ENCODE measurements at regions not wholly inside any gene's neighbourhood (a gene's known extent, or its start where the extent isn't known, plus 50 kb on each side); places are given as distances from the start of the nearest gene placed in this dataset.

DNA sequence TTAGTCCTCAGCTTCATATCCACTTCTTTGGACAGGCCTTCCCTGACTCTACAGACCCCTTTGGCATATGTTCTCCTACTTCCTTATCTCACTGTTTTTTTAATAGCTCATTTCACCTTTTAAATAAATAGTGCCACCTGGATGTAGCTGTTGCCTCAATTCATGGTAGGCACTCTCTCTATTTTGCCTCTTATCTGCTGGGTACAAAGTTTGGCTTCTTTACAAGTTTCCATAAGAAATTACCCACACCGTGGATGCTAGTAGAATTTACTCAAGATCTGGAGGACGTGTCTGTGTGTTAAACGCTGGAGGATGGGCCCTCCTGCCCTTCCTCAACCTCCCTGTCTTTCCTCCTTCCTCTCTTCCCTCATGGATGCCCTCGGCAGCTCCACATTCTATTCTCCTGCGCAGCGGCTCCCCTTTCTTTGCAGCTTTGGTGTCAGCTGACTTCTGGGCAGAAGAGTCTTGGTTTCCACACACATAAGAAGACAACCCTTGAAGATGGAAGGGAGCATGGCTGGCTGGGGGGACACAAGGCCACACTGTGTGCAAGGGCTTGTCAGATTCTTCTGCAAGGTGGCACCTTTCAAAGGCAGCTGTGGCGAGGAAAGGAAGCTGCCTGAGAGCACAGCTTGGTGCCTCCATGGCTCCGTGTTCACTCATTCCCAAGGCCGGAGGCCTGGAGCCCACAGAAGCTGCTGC, 212.6 kb downstream of the SNX19 start:
- TF ChIP-seq, protein P1, sequence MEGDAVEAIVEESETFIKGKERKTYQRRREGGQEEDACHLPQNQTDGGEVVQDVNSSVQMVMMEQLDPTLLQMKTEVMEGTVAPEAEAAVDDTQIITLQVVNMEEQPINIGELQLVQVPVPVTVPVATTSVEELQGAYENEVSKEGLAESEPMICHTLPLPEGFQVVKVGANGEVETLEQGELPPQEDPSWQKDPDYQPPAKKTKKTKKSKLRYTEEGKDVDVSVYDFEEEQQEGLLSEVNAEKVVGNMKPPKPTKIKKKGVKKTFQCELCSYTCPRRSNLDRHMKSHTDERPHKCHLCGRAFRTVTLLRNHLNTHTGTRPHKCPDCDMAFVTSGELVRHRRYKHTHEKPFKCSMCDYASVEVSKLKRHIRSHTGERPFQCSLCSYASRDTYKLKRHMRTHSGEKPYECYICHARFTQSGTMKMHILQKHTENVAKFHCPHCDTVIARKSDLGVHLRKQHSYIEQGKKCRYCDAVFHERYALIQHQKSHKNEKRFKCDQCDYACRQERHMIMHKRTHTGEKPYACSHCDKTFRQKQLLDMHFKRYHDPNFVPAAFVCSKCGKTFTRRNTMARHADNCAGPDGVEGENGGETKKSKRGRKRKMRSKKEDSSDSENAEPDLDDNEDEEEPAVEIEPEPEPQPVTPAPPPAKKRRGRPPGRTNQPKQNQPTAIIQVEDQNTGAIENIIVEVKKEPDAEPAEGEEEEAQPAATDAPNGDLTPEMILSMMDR (IDR thresholded peaks at IDR 0.05): no peak
- H3K27ac ChIP-seq: no peak overlapping the region
- no peak overlapping the region for H3K4me3 ChIP-seq
- DNase-seq (ENCODE audit: low spot score): no peak

GRCh38 chr11:130705670-130706421, 210.4 kb downstream of the SNX19 start:
- Histone ChIP-seq H3K4me3 (no peak overlapping the region), H3K27ac (no peak overlapping the region)
- DNase-seq (ENCODE audit: low spot score): no peak
- TF ChIP-seq, protein P1 (IDR thresholded peaks at IDR 0.05): no peak

DNA sequence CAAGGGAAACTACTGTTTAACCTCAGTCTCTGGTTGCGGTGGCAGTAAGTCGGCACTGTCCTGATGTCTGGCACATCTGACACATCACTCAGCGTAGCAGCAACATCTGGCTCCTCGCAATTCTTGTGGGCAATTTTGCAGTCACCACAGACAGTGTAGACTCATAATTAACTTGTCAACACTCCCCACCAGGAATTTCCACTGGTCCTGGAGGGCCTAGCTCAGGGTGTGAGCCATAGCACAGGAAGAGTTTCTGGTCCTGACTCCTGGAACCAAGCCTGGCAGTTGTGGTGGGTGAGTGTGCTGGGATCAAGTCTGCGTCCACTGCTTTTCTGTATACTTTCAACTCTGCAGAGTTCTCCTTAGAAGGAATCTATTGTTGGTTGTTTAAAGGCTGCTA, 209.7 kb downstream of the SNX19 start:
- no peak for DNase-seq (ENCODE audit: low spot score)
- Histone ChIP-seq H3K27ac (no peak overlapping the region), H3K4me3 (no peak overlapping the region)
- TF ChIP-seq, protein P1 (IDR thresholded peaks at IDR 0.05): no peak

GRCh38 chr11:130707217-130707616, 209.1 kb downstream of the SNX19 start:
- TF ChIP-seq, protein P1 (IDR thresholded peaks at IDR 0.05): no peak
- no peak for DNase-seq (ENCODE audit: low spot score)
- no peak overlapping the region for H3K27ac ChIP-seq
- no peak overlapping the region for H3K4me3 ChIP-seq

GRCh38 chr11:130709531-130709930, 206.7 kb downstream of the SNX19 start:
- Histone ChIP-seq H3K4me3 (no peak overlapping the region), H3K27ac (no peak overlapping the region)
- TF ChIP-seq, protein P1 (IDR thresholded peaks at IDR 0.05): no peak
- DNase-seq (ENCODE audit: low spot score): no peak

DNA sequence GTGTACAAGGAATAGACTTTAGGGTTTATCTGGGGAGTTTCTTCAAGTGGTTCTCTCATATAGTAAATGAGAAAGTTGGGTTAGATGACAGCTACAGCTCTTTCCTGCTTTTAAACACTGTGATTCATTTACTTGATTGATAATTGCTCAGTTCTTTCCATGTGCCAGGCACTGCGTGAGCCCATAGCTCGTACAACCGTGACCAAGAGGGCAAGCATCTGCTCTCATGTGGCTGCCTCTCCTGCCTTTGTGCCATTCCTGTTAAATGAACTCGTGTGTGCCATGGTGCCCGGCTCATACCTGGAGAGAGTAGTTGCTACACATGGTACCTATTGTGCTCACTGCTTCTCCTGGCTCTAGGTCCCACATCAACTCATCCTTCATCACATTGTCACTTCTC, 206.3 kb downstream of the SNX19 start:
- DNase-seq (ENCODE audit: low spot score): no peak
- no peak overlapping the region for H3K27ac ChIP-seq
- TF ChIP-seq, protein P1 (IDR thresholded peaks at IDR 0.05): no peak
- no peak overlapping the region for H3K4me3 ChIP-seq
